Astrocyte of the hippocampus (primary cell): ENCODE measurements at regions not wholly inside any gene's neighbourhood (a gene's known extent, or its start where the extent isn't known, plus 50 kb on each side); places are given as distances from the start of the nearest gene placed in this dataset.
A peak's percentile ranks its signal among the peaks of the same experiment; 100 is the strongest.

ENCODE experiments used
- DNase-seq: peaks from one replicate; pipeline ENCODE4 v3.0.0; 2011; ENCODE audit warnings: low read depth, low spot score

GRCh38 chr6:43984442-43985321, 142.6 kb downstream of the MRPL14 start:
- DNase-seq = no peak

- no peak for DNase-seq
Observed at GRCh38 chr6:43983632-43984031, 143.6 kb downstream of the MRPL14 start.

GRCh38 chr6:43983191-43983590, 144.1 kb downstream of the MRPL14 start:
- no peak for DNase-seq

- no peak for DNase-seq
Observed at GRCh38 chr6:43982084-43982625, 145.1 kb downstream of the MRPL14 start.

DNA sequence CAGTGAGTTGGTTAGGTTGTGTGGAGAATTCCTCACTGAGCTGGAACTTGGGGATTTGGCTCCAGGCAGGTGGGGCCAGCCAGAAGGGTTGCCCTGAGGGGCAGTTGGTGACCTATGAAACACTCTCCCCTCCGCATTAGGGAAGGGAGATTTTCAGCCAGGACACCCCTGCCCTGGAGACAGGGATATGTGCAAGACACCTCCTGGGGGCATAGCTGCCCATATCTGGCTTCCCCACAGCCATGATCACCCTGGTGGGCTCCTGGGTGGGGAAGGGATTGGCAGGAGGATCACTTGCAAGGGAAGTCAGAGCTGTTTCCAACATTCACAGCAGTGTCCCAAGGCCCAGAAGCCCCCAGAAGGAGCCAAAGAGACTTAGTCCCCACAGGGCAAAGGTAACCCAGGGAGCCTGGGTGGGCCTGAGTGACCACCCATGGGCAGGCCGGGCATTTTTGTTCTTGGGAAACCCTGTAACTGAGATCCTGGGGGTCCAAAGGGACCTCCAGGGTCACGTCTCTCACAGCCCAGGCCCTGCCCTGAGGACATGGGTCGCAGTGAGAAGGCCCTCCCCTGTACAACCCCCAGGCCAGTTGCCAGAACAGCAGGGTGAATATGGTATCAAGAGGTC, 145.8 kb downstream of the MRPL14 start:
- DNase-seq = no peak

DNA sequence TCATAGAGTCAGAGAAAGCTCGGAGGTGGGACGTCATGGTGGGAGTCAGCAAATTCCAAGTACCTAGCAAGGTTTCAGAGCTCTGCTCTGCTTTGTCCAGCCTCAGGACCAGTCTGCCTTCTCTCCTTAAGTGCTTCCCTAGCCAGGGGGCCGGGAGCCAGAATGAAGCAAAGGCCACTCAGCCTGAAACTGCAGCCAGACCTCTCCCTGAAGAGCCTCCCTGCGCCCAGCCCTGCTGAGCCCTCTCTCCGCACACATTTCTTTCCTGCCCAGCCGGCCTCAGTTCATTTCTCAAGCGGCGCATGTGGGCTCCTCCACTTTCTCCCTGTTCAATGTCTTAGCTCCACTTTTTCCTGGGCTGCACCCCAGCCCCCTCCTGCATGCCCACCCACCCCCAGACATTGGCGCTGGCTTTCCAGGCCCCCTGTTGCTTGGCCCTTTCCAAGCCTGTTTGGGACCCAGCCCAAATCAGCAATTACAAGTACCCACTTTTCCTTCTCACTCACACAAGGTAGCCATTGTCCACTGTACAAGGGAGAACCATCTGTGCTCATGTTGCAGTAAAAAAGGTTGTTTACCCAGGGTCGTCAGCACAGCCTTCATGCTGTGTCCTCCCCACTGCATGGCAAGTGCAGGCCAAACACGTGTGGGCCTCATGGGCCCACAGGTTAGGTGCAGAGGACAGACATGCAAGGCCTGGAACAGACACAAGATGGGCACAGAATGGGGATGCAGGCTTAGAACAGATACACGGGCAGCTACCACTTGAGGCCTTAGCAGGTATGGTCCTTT, 147.1 kb downstream of the MRPL14 start:
- no peak for DNase-seq

DNA sequence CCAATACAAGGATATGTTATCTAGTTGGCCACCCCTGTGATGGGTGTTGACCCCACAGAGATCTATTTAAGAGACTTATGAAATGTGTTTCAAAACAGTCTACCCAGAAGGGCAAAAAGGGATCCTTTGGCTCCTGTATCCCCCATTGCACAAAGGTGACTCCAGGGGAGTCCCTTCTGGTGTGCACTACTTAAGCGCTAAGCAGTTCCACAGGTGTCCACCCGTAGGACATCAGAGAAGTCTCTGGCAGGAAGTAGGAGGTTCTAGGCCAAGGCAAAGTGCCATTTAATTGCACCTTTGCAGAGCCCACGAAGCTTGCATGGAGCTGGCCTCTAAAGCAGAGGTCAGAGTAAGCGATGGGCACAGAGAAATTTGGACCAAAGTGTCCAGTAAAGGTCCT, 147.7 kb downstream of the MRPL14 start:
- no peak for DNase-seq

GRCh38 chr6:43978473-43979346, 148.5 kb downstream of the MRPL14 start:
- no peak for DNase-seq

DNA sequence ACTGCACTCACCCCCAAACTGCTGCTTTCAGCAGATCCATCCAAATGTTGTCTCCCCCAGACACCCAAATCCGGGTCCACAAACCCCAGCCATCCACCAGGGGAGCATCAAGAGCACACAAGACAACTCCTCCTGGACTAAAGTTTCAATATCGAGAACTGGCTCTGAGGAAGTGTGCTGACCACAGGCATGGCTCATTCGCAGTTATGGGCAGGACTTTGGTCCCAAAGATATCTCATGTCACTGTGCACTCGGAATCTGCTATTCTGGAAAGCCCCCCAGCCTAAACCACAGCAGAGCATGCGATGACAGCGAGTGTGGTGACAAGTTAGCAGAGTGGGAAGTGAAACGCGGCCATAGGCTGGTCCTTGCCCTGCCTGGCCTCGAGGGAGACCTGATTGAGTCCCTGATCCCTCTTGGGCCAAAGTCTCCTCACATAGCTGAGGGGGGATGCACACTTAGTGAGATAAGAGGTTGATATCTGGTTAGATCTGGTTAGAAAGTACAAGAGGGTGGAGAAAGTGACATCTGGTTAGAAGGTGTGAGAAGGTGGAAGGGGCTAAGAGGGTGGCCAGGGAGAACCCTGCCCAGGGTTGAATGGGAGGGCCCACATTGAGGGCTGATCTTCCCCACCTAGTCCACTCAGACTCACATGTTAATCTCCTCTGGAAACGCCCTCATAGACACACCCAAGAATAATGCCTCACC, 149.7 kb downstream of the MRPL14 start:
- peak; percentile 22 for DNase-seq

DNA sequence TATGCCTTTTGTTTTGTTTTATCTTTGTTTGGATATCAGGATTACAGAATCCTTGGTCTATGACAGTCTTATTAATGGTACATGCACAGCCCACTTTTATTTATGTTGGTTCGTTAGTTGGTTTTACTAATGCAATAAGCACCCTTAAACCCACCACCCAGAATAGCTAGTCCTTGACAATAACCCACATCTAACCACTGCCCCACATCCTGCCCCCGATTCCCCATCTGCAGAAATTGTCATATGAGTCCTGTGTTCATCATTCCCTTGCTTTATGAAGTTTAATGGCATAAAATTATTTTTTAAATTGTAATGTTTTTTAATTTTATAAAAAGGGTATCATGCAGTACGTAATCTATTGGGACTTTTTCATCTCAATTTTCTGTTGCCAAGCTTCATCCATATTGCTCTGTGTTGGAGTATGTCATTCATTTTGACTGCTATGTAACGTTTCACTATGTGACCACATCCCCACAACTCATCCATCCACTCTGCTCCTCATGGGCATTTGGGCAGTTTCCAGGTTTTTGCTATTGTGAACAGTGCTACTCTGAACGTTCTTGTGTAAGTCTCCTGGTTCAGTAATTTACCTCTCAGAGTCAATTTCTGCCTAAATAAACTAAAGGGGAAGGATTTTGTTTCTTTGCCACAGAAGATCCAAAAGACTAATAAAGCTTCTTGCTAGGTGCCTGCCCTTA, 150.4 kb downstream of the MRPL14 start:
- no peak for DNase-seq

DNA sequence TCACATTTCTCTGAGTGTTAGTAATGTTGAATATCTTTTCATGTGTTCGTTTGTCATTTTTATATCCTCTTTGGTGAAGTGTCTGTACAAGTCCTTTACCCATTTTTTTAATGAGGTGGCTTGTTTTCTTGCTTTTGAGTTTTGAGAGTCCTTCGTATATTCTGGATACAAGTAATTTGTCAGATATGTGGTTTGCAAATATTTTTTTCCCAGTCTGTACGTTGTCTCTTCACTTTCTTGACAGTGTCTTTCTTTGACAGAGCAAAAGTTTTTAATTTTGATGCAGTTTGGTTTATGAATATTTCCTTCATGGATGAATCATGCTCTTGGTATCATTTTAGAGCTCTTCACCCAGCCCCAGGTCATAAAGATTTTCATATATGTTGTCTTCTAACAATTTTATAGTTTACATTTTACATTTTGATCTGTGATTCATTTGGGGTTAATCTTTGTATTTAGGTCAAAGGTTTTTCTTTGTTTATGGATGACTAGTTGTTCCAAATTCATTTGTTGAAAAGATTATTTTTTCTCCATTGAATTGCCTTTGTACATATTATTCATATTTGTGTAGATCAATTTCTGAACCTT, 152.5 kb downstream of the MRPL14 start:
- no peak for DNase-seq

- DNase-seq = no peak
Observed at GRCh38 chr6:43973357-43973756, 153.9 kb downstream of the MRPL14 start.

DNA sequence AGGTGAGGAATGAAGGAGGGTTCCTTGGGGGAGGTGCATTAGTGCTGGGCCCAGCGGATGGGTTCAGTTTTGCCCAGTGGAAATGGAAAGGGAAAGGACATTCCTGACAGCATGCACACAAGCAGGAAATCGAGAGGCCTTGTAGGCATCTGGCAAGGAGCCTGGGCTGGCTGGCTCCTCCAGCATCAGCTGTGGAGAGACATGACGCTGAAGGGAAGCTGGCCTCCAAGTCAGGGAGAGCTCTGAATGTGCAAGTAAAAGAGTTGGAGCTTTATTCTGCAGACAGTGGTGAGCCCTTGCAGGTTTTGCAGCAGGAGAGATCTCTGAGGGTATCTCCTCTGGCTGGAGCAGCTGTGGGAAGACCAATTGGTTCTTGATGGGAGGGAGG, 154.3 kb downstream of the MRPL14 start:
- DNase-seq = peak; percentile 90

DNA sequence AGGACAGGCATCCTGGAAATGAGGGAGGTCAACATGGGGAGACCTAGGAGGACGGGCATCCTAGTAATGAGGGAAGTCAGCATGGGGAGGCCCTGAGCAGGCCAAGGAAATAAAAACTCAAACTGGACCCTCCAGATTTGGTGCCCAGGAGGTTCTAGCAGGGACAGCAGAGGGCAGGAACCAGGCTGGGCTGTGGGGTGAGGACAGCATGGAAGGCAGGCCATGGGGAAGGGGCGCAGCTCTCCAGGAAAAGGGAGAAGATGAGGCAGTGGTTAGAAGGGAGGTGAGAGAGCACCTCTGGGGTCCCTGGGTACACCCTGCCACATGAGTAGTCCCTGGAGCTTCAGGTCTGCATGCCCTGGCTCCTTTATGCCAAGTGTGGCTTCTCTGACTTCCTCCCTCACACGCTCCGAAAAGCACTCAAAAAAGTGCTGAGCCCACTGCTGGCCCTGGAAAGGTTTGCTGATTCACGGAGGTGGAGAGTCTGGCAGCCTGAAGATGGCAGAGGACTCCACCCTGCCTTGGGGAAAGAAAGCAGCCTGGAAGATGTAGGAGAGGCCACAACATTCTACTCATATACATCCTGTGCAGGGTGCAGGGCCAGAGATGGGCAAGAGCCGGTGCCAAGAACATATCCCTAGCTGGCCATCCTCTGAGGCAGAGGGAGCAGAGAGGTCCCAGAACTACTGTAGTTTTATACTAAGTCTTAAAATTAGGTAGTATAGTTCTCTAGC, 154.9 kb downstream of the MRPL14 start:
- DNase-seq = no peak

- DNase-seq = no peak
Observed at GRCh38 chr6:43971776-43972126, 155.5 kb downstream of the MRPL14 start.

DNA sequence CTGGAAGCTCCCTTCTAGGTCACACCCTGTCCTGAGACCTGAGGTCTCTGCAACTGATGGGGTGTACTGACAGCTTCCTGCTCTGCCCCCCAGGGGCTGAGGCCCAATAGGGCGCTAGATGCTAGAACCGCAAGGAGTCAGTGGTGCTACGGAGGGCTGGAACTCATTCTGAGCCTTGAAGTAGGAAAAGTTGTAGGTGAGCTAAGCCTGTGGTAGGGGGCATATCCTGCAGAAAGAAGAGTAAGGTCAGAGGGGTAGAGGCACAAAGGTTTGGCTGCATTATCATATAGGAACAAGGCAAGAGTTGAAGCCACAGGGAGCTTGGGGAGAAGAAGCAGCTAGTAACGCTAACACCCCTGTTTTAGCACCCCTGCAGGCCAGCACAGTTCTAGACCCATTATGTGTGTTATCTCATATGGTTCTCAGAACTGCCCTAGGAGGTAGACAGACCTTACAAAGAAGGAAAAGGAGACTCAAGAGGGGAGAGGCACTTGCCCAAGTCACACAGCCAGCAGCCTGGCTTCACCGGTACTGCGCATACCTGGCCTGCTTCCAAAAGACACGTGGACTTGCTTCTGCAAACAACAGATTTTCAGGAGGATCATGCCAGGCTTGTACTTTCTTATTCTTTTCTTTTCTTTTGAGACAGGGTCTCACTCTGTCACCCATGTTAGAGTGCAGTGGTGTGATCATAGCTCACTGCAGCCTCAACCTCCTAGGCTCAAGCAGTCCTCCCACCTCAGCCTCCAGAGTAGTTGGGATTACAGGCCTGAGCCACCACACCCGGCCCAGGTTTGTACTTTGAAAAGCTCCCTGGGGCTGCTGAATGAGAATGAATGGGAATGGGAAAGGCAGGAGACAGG, 156.1 kb downstream of the MRPL14 start:
- peak; percentile 28 for DNase-seq

- no peak for DNase-seq
Observed at GRCh38 chr6:43970068-43970912, 157.0 kb downstream of the MRPL14 start.
